ENCODE measurements at regions not wholly inside any gene's neighbourhood (a gene's known extent, or its start where the extent isn't known, plus 50 kb on each side); places are given as distances from the start of the nearest gene placed in this dataset.

DNA sequence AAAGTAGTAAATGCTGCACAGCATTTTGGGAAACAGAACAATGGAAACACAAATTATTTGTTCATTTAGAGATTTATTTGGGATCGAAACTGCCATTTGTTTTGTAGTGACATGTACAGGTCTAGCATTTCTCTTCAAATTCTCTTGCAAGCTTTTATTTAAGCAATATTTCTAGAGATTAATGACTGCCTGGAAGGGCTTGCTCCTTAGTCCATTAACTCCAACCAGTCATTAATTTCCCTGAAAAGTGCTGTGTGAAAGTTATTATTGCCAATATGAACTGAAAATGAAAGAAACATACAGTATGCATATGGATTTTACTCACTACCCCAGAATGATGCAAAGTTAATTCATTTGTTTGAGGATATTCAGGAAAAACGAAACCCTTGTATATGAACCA is 1349.6 kb upstream of the FLRT2 start:
- DNase-seq, result no peak

DNA sequence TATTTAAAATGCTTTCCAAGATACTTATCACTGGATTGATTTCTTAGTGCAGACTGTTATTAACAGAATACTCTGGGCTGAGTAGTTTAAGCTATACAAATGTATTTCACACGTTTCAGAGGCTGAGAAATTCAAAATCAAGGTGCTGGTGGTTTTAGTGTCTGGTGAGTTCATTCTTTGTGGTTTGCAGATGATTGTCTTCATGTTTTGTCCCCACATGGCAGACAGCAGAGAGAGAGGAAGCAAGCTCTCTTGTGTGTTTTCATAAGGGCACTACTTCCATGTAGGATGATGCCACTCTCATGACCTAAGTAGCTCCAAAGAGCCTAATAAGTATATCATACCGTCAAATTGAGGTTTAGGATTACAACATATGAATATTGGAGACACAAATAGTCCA is 1348.9 kb upstream of the FLRT2 start:
- no peak for DNase-seq

DNA sequence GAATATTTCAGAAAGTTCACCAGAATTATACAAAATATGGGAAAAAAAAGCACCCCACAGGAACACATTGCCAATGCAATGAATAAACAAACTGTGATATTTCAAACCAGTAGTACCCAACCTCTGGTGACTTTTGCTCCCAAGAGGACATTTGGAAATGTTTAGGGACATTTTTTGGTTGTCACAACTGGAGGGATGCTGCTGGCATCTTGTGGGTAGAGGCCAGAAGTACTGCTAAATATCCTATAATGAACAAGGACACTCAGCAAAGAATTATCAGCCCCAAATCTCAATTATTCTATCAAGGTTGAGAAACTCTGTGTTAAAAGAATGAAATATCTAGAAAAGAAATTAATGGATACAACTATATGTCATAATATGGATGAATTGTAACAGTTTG is 1334.4 kb upstream of the FLRT2 start:
- DNase-seq, result no peak

DNA sequence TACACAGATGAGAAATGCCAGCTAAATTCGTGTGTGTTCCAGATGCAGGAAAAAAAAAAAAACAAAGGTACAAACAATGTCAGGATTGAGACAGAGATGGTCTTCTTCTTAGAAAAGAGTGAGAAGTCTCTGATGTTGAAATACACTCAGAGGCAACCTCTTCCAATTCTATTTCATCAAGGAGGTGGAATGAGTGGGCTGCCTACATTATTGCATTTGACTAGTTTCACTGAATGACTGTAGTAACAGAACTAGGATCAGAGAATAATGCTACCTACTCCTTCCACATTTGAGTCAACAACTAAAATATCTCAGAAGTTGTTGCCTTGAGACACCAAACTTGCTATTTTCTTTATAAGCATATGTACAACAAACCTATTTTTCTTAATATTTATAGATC is 1332.2 kb upstream of the FLRT2 start:
- no peak for DNase-seq

DNA sequence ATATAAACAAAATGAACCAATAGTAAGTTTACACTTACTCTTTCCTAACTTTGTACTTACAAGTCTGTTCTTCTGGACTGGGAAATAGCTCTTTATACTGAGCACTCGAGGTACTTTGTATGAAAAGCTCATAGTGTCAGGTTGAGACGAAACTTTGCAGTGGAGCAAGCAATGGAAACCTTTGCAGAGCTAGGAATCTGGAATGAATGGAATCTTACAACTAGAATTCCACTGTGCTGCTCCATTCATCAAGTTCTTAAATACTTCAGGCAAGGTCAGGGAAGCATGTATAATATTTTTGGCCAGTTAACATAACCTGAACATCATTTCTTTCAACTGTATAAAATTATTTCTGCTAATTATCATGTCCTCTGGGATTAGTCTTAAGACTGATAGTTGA is 1327.5 kb upstream of the FLRT2 start:
- DNase-seq, result no peak

DNA sequence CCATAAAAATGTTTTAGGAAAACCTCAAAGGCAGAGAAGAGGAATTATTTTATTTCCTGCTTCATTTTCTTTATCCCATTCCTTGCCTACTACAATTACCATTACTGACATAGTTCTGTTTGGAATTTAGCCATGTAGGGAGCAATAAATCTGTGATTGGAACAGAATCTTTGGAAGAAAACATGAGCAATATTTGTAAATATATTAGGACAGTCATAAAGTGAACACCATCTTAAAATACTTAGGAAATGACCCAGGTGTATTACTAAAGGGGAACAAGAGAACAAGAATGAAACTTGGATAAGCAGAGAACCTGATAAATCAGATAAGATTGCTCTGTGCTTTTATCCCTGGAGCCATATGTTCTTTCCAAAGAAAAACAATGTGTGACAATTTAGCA is 1326.0 kb upstream of the FLRT2 start:
- DNase-seq, result no peak

DNA sequence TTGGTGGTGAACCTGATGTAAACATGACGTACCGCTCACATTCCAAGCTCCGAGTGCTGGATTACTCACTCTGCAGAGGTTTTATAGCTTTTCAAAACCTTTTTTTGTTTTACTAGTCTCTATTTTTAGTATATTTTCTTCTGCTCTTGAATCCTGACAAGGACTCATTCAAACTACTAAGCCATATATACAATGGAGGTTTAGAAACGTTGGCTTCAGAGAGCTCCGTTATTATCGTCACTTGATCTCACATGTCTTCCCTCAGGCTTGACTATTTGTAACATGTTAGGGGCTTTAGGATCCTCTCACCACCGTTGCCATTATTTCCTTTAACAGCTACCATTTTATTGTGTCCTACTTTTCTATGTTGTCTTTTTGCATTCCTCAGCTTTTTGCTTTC is 1321.5 kb upstream of the FLRT2 start:
- DNase-seq, result no peak

DNA sequence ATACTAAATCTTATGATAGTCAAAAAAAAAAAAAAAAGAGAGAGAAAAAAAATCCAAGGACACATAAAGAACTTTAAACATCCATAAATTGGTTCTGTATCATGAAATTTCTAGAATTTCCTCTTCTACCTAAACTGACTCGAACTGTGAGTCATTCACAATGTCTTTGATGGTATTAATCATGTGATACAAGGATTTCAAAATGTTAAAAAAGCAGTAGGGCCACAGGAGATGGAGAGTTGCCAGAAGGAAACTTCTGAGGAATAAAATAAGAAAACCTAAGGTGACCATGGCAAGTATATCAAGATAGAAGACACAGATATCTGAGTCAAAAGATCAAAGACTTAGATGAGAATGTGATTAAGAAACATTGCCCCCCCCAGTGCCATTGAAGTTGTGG is 1320.9 kb upstream of the FLRT2 start:
- DNase-seq, result no peak

DNA sequence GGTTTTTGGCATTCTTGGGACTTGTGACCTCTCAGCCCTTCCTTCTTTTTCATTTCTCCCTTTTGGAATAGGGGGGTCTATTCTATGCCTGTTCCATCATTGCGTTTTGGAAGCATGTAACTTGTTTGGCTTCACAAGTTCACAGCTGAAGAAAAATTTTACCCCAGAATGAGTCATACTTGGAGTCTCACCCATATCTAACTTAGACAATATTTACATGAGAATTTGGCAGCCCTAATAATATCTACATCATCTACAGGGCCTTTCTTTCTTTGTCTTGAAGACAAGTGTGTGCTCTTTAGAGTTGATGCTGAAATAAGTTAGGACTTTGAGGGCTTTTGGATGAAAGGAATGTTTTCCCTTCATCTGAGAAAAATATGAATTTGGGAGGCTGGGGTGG is 1312.9 kb upstream of the FLRT2 start:
- no peak for DNase-seq

DNA sequence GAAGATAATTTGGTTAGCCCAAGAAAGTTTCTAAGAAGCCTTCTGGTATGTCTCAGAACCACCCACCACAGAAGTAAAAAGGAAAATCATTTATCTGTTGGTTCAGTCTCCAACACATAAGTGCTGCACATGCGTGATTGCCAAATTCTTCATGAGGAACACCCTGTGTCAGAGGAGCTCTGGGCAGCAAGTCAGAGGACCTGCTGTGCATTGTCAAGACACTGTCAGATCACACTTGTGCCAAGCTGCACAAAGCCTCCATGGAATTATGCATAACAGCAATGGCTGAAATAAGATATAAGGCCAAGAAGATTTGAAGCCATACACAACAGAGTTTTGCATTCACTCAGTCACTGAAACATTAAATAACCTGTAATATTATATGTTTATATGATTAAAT is 1304.7 kb upstream of the FLRT2 start:
- no peak for DNase-seq

DNA sequence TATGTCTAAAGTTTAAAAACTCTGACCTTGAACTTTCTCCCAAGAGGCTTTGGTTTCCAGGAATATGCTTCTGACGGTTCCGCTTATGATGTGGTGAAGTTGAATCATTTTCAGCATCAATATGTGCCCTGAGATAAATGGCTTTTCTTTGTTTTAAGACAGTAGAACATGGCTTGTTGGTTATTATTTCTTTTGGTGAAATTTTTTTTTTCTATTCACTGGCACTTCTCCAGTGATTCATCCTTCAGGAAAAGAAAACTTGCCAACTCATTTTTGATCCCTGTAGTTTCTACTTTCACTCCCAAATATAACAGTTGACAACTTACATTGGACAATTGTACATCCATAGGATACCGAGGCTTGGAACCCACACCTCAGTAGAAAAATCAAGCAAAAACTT is 1301.2 kb upstream of the FLRT2 start:
- no peak for DNase-seq

DNA sequence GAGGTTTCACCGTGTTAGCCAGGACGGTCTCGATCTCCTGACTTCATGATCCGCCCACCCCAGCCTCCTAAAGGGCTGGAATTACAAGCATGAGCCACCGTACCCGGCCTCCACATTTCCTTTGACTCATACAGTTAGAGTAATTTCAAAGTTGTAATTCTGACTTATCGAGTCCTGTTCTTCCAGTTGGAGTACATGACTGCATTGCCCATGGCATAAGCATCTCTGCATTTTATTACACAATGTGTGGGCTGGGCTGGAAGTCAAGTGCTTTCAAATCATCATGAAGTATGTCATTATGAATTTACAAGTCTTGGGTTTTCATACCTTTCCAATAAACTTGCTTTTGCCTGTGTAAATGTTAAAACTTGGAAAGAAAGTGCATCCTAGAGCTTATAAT is 1295.7 kb upstream of the FLRT2 start:
- DNase-seq, result no peak

DNA sequence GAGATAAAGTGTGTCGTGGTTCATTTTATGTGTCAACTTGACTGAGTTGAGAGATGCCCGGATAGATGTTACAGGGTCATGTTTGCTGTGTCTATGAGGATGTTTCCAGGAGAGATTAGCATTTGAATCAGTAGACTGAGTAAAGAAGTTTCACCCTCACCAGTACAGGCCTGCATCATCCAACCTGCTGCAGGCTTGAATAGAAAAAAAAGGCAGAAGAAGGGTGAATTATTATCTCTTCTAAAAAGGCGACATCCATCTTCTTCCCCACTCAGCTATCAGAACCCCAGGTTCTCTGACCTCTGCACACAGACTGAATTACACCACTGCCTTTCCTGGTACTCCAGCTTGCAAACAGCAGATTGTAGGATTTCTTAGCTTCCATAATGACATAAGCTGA is 1293.7 kb upstream of the FLRT2 start:
- DNase-seq, result no peak

DNA sequence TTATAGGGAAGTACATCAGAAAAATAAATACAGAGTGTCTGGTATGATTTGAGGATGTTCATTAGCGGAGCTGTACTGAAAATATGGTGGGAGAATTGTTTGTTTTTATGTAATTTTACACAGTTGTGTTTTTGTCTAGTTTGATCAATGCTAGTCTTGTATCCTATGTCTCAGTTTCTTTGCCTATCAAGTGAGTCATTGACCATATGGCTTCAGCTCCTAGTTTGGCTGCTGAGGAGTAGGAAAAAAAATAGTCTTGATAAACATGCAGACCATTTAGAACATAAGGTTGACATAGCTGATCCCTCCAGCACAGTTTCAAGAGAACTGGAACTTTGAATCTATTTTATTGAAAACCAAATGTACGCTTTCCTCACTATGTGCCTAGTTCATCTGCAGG is 1292.1 kb upstream of the FLRT2 start:
- no peak for DNase-seq

DNA sequence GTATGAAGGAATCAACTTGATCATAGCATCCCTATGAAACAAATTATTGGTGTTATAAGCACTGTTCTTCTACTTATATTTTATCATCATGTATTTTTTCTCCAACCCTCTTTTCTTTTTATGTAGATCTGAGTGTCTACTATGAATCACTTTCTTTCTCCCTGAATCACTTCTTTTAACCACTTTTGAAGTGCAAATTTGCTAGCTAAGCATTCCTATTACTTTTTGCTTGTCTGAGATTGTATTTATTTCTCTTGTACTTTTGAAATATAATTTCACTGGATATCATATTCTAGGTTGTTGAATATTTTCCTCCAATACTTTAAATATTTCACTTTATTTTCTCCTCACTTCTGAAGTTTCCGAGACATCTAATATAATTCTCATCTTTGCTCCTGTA is 1282.3 kb upstream of the FLRT2 start:
- no peak for DNase-seq

DNA sequence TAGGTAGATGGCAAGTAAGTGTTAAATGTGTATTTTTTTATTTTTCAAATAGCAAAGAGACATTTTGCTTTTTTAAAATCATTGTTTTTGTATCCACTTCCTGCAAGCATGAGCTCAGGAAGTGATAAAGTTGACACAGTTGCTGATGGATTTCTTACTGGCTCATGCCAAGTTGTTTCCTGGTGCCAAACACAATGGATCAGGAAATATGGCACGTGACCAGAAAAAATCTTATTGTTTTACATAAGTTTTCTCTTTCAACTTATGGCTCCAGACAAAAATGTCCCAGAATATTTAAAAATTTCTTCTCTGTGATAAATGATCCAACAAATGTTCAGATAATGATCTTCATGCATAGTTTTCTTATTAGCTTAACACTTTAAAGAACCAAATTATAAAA is 1279.1 kb upstream of the FLRT2 start:
- no peak for DNase-seq

DNA sequence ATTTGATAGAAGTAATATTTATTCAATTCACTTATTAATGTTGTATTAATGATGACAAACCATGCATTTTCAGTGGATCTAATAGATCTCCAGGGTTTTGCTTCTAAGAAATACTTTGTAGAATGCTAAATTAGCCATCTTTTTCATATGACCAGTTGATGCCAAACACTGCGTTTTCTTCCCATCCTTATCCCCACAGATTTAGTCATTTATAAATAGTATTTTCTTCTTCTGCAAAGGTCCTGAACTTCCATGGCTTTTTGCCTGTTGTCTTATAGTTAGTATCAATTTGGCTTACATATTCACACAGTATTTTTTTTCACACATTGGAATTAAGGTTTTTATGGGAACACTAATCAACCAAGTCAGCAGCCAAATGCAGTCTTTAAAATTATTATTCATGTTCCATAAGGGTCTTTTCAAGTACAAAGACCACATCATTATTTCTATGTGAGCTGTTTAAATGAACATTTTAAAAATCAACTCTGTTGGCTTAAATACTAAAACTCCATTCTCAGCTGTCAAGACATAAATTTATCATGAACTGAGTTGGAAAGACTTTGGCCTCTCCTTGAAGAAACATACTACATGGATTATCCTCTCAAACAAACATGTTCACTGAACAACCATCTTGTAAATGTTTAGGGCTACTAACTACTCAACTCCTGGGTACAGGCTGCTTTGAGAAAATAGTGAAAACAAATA is 1278.4 kb upstream of the FLRT2 start:
- no peak for DNase-seq

DNA sequence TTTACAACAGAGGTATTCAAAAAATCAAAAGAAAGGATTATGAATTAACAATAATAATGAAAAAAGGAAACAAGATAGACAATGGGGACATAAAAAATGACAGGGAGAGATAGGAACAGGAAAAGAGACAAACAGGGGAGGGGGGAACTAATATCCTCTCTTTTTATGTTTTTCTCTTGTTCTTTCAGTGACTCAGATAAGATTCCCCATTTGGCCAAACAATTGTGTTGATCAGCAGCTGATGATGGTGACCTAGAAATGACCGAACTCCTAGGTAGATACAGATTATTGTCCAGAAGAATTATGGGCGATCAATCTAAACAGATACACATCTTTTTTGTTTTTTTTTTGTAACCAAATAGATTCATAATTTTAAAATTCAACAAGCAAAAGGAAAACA is 1277.2 kb upstream of the FLRT2 start:
- DNase-seq, result no peak

DNA sequence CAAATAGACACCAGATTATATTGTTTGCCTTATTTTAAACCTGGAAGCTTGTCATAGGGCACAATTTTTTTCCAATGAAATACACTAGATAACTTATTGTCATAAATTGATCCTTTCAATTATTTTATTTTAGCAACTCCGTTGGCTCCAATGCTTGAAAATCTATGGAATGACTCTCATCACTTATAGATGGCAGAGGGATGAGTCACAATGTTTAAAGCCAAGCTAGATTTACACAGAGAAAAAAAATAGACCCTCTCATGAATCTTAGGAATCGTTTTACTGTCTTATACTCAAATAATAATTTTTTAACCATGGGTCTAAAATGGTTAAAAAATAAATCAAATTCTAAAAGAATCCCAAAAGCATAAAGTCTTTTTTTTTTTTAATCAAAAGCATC is 1276.6 kb upstream of the FLRT2 start:
- DNase-seq, result no peak

DNA sequence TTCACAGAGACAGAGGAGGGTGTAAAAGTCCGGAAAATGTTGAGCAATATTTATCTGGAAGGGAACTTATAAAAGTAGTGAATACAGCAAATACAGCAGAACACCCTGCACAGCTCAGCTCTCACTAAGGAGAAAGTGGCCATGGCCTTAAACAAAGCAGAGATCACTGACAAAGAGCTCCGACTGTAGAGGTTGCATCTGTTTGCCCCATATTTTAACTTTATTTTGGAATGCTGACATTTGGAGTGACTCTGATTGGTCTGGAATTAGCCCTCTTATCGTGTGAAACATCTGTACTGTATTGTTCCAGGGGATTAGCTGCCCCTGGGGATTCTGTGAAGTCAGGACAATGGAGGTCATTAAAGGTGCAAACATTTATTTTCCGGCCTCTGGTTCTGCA is 1275.7 kb upstream of the FLRT2 start:
- DNase-seq, result no peak

DNA sequence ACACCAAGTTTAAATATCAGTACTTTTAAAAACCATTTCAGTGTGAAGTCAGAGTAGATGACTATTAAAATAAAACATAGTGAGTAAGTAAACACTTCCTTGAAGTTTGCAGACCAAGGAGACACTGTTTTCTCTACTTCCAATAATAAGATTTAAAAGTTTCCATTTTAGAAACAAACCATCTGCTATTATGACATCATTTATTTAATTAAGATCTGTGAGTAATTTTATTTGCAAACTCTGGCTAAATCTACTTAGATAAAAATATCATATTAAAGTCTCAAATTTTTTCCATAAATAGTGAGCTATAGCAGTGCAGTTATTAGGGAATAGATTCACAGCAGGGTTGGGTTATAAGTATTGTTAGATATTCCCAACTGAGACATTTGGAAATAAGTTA is 1267.0 kb upstream of the FLRT2 start:
- DNase-seq, result no peak

DNA sequence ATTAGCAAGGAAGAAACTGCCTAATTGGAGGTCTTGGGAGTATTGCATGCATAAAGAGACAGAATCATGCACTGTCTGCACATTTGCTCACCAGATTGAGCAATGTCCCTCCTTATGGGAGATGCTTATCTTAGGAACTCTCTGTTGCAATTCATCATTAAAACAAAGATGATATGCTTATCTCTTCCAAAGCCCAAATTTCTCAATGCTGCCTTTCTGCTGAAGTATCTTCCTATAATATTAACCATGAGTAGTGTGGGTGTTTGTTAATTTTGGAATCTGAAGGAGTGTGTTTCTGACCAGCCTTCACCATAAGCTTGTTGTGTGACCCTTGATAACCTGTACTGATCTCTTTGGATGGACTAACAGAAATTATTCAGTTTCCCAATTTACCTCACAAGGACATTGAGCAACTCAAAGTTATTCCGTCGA is 1257.6 kb upstream of the FLRT2 start:
- no peak for DNase-seq

DNA sequence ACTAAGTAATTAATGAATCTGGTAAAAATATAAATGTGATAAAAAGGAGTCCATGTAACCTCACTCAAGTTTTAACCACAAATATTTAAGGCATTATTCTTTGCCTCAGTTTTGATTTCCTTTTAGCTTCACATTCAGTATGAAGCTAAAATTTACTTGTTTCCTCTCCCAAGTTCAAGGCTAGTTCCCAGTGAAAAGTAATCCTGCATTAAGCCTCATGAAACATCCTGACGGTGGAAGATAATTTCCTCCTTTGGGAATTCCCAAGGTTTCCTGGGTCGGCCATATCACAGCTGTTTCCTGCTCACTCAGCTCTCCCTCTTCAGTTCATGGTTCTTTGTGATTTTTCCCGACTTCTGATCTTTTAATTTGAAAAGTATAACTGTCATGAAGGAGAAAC is 1256.8 kb upstream of the FLRT2 start:
- no peak for DNase-seq

DNA sequence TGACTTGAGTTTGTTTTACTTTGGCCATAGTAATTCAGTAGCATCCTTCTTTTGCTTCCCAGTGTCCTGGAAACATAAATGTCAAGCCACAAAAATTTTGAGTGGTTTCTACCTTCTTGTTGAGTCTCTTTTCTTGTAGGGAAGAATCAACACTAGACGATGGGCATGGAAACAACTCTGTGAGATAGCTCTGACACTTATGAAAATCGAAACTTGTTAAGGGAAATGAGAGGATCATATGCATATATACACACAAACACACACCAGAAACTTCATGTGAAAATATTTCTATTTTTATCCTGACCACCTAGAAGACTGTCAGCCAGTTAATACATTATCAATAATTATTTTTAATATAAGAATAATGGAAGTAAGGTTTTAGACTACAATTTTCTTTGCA is 1247.3 kb upstream of the FLRT2 start:
- DNase-seq, result no peak

DNA sequence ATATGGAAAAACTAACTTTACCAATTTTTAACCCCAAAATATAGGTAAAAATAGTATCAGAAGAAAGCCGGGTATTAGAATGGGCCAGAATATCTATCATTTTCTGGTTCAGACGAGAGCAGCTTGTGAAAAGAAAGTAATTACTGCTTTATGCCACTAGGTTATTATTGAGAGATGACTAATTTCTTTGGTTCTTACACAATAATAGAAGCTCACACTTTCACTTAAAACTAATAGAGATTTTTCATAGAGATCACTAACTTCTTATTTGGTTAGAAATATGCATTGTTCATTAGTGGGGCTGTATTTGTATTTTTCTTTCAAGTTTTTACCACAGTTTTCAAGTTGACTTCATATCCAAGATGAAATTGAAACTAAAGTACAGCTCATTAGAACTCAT is 1241.2 kb upstream of the FLRT2 start:
- no peak for DNase-seq

DNA sequence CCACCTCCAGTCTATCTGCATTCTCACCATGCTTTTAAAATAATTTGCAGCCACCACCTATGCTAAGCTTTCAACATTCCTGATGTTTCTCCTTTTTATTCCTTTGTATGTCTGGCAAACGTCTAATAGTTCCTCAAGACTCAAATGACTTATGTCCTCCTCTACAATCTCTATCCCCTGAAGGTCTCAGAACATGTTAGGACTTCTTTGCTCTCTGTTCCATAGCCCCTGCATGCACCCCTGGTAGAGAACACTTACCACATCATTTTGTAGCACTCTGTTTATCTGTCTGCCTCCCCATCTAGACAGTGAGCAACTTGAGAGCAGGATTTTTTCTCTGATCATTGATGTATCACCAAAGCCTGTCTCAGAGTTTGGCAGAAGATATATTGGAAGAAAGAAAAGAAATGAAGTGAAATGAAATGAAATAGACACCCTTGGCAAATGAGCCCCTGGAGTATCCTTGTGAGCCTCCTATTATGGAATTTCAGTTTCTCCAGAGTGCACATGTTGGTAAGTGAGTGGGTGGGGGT is 1231.2 kb upstream of the FLRT2 start:
- no peak for DNase-seq
